Neural progenitor cell (in vitro differentiated cells): ENCODE measurements at regions not wholly inside any gene's neighbourhood (a gene's known extent, or its start where the extent isn't known, plus 50 kb on each side); places are given as distances from the start of the nearest gene placed in this dataset.

Experiments used
- DNase-seq: peaks from one replicate; pipeline ENCODE4 v3.0.0-alpha.2; 2016; ENCODE audit warnings: low spot score
- H2AFZ ChIP-seq: fragments of 200-600 bp; sonication (generic); replicated peaks from 2 replicates; pipeline ENCODE4 v1.6.1; 2016; ENCODE audit warnings: antibody characterized with exemption
- H3F3A ChIP-seq: fragments of 200-600 bp; sonication (generic); 2 replicates; pipeline ENCODE4 v1.6.1; 2016; ENCODE audit warnings: antibody characterized with exemption, low read depth
- H3K27ac ChIP-seq: fragments of 200-600 bp; sonication (generic); 2 replicates; pipeline ENCODE4 v1.5.1; 2016; ENCODE audit warnings: mild to moderate bottlenecking
- H3K27me3 ChIP-seq: fragments of 200-600 bp; sonication (generic); 2 replicates; pipeline ENCODE4 v1.6.1; 2016; ENCODE audit warnings: mild to moderate bottlenecking, moderate library complexity
- H3K36me3 ChIP-seq: fragments of 200-600 bp; sonication (generic); 2 replicates; pipeline ENCODE4 v1.5.1; 2016
- H3K4me1 ChIP-seq: fragments of 200-600 bp; sonication (generic); 2 replicates; pipeline ENCODE4 v1.6.1; 2016; ENCODE audit warnings: mixed run types
- H3K4me2 ChIP-seq: fragments of 200-600 bp; sonication (generic); 2 replicates; pipeline ENCODE4 v1.6.1; 2016
- H3K4me3 ChIP-seq: fragments of 200-600 bp; sonication (generic); 2 replicates; pipeline ENCODE4 v1.5.1; 2016
- H3K79me2 ChIP-seq: fragments of 200-600 bp; sonication (generic); 2 replicates; pipeline ENCODE4 v1.6.1; 2016; ENCODE audit warnings: low read depth
- H3K9ac ChIP-seq: fragments of 200-600 bp; sonication (generic); 2 replicates; pipeline ENCODE4 v1.6.1; 2016
- H3K9me3 ChIP-seq: fragments of 200-600 bp; sonication (generic); 2 replicates; pipeline ENCODE4 v1.5.1; 2016; ENCODE audit warnings: low read depth
- H4K20me1 ChIP-seq: fragments of 200-600 bp; sonication (generic); 2 replicates; pipeline ENCODE4 v1.6.1; 2016; ENCODE audit warnings: low read depth
- H3K27ac Mint-ChIP-seq: 3 replicates; pipeline ENCODE4 v1.8.0; 2021; ENCODE audit warnings: mixed read lengths
- H3K27me3 Mint-ChIP-seq: 2 replicates; pipeline ENCODE4 v1.8.0; 2022; ENCODE audit warnings: low read depth, mild to moderate bottlenecking, inconsistent platforms, moderate library complexity, mixed read lengths; ENCODE audit not compliant: insufficient read depth
- H3K36me3 Mint-ChIP-seq: 3 replicates; pipeline ENCODE4 v1.8.0; 2021; ENCODE audit warnings: mixed read lengths
- H3K4me1 Mint-ChIP-seq: 3 replicates; pipeline ENCODE4 v1.8.0; 2021; ENCODE audit warnings: mixed read lengths
- H3K4me3 Mint-ChIP-seq: 3 replicates; pipeline ENCODE4 v1.8.0; 2021; ENCODE audit warnings: mild to moderate bottlenecking, moderate library complexity, mixed read lengths
- H3K9me3 Mint-ChIP-seq: 3 replicates; pipeline ENCODE4 v1.8.0; 2020; ENCODE audit warnings: mixed read lengths
- CTCF ChIP-seq: fragments of 200-600 bp; sonication (generic); IDR thresholded peaks from 2 replicates; pipeline ENCODE4 v1.5.1; 2017; ENCODE audit warnings: antibody characterized with exemption, mild to moderate bottlenecking
- EZH2 ChIP-seq: fragments of 200-600 bp; sonication (generic); IDR thresholded peaks from 2 replicates; pipeline ENCODE4 v1.6.1; 2017; ENCODE audit warnings: antibody characterized with exemption, mild to moderate bottlenecking, moderate library complexity
- EZH2phosphoT487 ChIP-seq: fragments of 200-600 bp; sonication (generic); IDR thresholded peaks from 2 replicates; pipeline ENCODE4 v1.6.1; 2017; ENCODE audit warnings: antibody characterized with exemption

GRCh38 chr21:20311234-20311787 is 686.9 kb upstream of the NCAM2 start:
- Histone ChIP-seq H2AFZ (no peak overlapping the region), H3K27ac (no peak overlapping the region), H4K20me1 (no peaks in the 10 kb centered on the region), H3K36me3 (no peaks in the 10 kb centered on the region), H3K9ac (no peak overlapping the region), H3K4me2 (no peak overlapping the region), H3K79me2 (no peaks in the 10 kb centered on the region), H3K9me3 (no peaks in the 10 kb centered on the region), H3K27me3 (no peaks in the 10 kb centered on the region), H3F3A (no peaks in the 10 kb centered on the region), H3K4me1 (no peaks in the 10 kb centered on the region), H3K4me3 (no peak overlapping the region)
- no peaks in the 10 kb centered on the region for H3K36me3 Mint-ChIP-seq
- no peak for DNase-seq
- no peak overlapping the region for H3K27ac Mint-ChIP-seq
- H3K9me3 Mint-ChIP-seq = peaks cover 3% of the 10 kb centered on the region
- no peaks in the 10 kb centered on the region for H3K27me3 Mint-ChIP-seq
- no peak for TF ChIP-seq EZH2
- H3K4me1 Mint-ChIP-seq = no peaks in the 10 kb centered on the region
- H3K4me3 Mint-ChIP-seq = no peak overlapping the region

GRCh38 chr21:20313013-20313412 is 685.2 kb upstream of the NCAM2 start:
- Histone ChIP-seq H3K79me2 (no peaks in the 10 kb centered on the region), H3K36me3 (no peaks in the 10 kb centered on the region), H3K4me2 (no peak overlapping the region), H3F3A (no peaks in the 10 kb centered on the region), H3K4me1 (no peaks in the 10 kb centered on the region), H2AFZ (no peak overlapping the region), H3K4me3 (no peak overlapping the region), H3K27me3 (no peaks in the 10 kb centered on the region), H3K27ac (no peak overlapping the region), H3K9ac (no peak overlapping the region), H4K20me1 (no peaks in the 10 kb centered on the region), H3K9me3 (no peaks in the 10 kb centered on the region)
- TF ChIP-seq CTCF (no peak), EZH2phosphoT487 (no peak)
- no peak for DNase-seq
- H3K9me3 Mint-ChIP-seq = peaks cover 3% of the 10 kb centered on the region
- no peak overlapping the region for H3K4me3 Mint-ChIP-seq
- H3K4me1 Mint-ChIP-seq = no peaks in the 10 kb centered on the region
- no peaks in the 10 kb centered on the region for H3K27me3 Mint-ChIP-seq
- H3K27ac Mint-ChIP-seq = no peak overlapping the region
- H3K36me3 Mint-ChIP-seq = no peaks in the 10 kb centered on the region

DNA sequence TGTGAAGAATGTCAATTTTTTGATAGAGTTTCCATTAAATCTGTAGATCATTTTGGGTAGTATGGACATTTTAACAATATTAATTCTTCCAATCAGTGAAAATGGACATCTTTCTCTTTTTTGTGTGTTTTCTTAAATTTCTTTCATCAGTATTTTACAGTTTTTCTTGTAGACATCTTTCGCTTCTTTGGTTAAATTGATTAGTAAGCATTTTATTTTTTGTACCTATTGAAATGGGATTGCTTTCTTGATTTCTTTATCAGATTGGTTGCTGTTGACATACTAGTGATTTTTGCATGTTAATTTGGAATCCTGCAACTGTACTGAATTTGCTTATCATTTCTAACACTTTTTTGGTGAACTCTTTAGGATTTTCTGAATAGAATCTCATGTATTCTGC is 683.2 kb upstream of the NCAM2 start:
- H3K36me3 ChIP-seq = no peaks in the 10 kb centered on the region
- Mint-ChIP-seq H3K4me1 (no peaks in the 10 kb centered on the region), H3K4me3 (no peak overlapping the region), H3K36me3 (no peaks in the 10 kb centered on the region), H3K9me3 (peaks cover 3% of the 10 kb centered on the region), H3K27me3 (no peaks in the 10 kb centered on the region), H3K27ac (no peak overlapping the region)
- no peaks in the 10 kb centered on the region for H3K79me2 ChIP-seq
- H3K4me3 ChIP-seq = no peak overlapping the region
- no peak overlapping the region for H3K4me2 ChIP-seq
- H3K4me1 ChIP-seq = no peaks in the 10 kb centered on the region
- no peaks in the 10 kb centered on the region for H3F3A ChIP-seq
- H2AFZ ChIP-seq = no peak overlapping the region
- no peaks in the 10 kb centered on the region for H3K27me3 ChIP-seq
- H3K9me3 ChIP-seq = no peaks in the 10 kb centered on the region
- H4K20me1 ChIP-seq = no peaks in the 10 kb centered on the region
- TF ChIP-seq EZH2 = no peak
- no peak for TF ChIP-seq CTCF
- no peak for TF ChIP-seq EZH2phosphoT487
- DNase-seq = no peak
- H3K27ac ChIP-seq = no peak overlapping the region
- no peak overlapping the region for H3K9ac ChIP-seq

- TF ChIP-seq EZH2phosphoT487 (no peak), CTCF (no peak), EZH2 (no peak)
- Histone ChIP-seq H4K20me1 (no peaks in the 10 kb centered on the region), H3K79me2 (no peaks in the 10 kb centered on the region), H3K27ac (no peak overlapping the region), H3K4me2 (no peak overlapping the region), H3K27me3 (no peaks in the 10 kb centered on the region), H3K9ac (no peak overlapping the region), H3K36me3 (no peaks in the 10 kb centered on the region), H3F3A (no peaks in the 10 kb centered on the region), H3K4me3 (no peak overlapping the region), H2AFZ (no peak overlapping the region), H3K4me1 (no peaks in the 10 kb centered on the region), H3K9me3 (no peaks in the 10 kb centered on the region)
- Mint-ChIP-seq H3K27ac (no peak overlapping the region), H3K27me3 (no peaks in the 10 kb centered on the region), H3K4me3 (no peak overlapping the region), H3K4me1 (no peaks in the 10 kb centered on the region), H3K9me3 (peaks cover 2% of the 10 kb centered on the region), H3K36me3 (no peaks in the 10 kb centered on the region)
- no peak for DNase-seq
Measured at GRCh38 chr21:20329636-20330035, 668.6 kb upstream of the NCAM2 start.
